ENCODE measurements at regions not wholly inside any gene's neighbourhood (a gene's known extent, or its start where the extent isn't known, plus 50 kb on each side); places are given as distances from the start of the nearest gene placed in this dataset.

DNA sequence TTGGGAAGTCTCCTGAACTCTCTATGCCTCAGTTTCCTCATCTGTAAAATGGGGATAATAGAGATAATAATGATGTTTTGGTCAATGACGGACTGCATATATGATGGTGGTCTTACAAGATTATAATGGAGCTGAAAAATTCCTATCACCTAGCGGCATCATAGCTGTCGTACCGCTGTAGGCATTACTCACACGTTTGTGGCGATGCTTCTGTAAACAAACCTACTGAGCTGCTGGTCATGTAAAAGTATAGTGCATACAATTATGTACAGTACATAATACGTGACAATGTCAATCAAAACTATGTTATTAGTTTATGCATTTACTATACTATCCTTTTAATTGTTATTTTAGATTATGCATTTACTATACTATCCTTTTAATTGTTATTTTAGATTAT lies 339.1 kb upstream of the NPVF start:
- intact Hi-C loops (cut with micrococcal nuclease; ENCODE audit: unreplicated experiment), result loop anchor here (5.0 kb wide), 1 partner anchor 800 kb away; no protein-coding TSS in a partner anchor
- CTCF ChIA-PET, result interaction anchor here (0.9 to 3.4 kb wide), 3 partner anchors 12 to 308 kb away, joined by 3 to 21 read pairs (median 4); no protein-coding TSS in a partner anchor
- no peaks in the 10 kb centered on the region for H3K36me3 ChIP-seq (ENCODE audit: insufficient read depth, low read length, poor library complexity, severe bottlenecking)
- TF ChIP-seq, protein P1, sequence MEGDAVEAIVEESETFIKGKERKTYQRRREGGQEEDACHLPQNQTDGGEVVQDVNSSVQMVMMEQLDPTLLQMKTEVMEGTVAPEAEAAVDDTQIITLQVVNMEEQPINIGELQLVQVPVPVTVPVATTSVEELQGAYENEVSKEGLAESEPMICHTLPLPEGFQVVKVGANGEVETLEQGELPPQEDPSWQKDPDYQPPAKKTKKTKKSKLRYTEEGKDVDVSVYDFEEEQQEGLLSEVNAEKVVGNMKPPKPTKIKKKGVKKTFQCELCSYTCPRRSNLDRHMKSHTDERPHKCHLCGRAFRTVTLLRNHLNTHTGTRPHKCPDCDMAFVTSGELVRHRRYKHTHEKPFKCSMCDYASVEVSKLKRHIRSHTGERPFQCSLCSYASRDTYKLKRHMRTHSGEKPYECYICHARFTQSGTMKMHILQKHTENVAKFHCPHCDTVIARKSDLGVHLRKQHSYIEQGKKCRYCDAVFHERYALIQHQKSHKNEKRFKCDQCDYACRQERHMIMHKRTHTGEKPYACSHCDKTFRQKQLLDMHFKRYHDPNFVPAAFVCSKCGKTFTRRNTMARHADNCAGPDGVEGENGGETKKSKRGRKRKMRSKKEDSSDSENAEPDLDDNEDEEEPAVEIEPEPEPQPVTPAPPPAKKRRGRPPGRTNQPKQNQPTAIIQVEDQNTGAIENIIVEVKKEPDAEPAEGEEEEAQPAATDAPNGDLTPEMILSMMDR (conservative IDR thresholded peaks at IDR 0.05; ENCODE audit: low read depth, low read length), result no peak
- TF ChIP-seq EZH2 (IDR thresholded peaks at IDR 0.05; ENCODE audit: borderline replicate concordance, low read depth, low read length, poor library complexity, severe bottlenecking), result no peak
- H3K4me3 ChIP-seq (ENCODE audit: low read depth, low read length, poor library complexity, severe bottlenecking), result no peak overlapping the region
- H3K4me1 ChIP-seq (ENCODE audit: insufficient read depth, low read length, poor library complexity, severe bottlenecking), result peaks cover 6% of the 10 kb centered on the region
- no peaks in the 10 kb centered on the region for H3K9me3 ChIP-seq (ENCODE audit: low read depth, low read length, poor library complexity, severe bottlenecking)
- no peak for DNase-seq (ENCODE audit: low spot score)
- POLR2A ChIA-PET (ENCODE audit: low non-redundant PET), result no interaction called here
- BruUV-seq (replicated peaks), result no TSS peak
- H3K27ac ChIP-seq (ENCODE audit: low read depth, low read length, poor library complexity, severe bottlenecking), result no peak overlapping the region
- H3K27me3 ChIP-seq (replicated peaks; ENCODE audit: insufficient read depth, low read depth, low read length, poor library complexity), result no peaks in the 10 kb centered on the region

- Histone ChIP-seq H3K36me3 (ENCODE audit: insufficient read depth, low read length, poor library complexity, severe bottlenecking) (no peaks in the 10 kb centered on the region), H3K27me3 (replicated peaks; ENCODE audit: insufficient read depth, low read depth, low read length, poor library complexity) (peaks cover 4% of the 10 kb centered on the region), H3K4me1 (ENCODE audit: insufficient read depth, low read length, poor library complexity, severe bottlenecking) (no peaks in the 10 kb centered on the region), H3K27ac (ENCODE audit: low read depth, low read length, poor library complexity, severe bottlenecking) (no peak overlapping the region), H3K9me3 (ENCODE audit: low read depth, low read length, poor library complexity, severe bottlenecking) (no peaks in the 10 kb centered on the region), H3K4me3 (ENCODE audit: low read depth, low read length, poor library complexity, severe bottlenecking) (no peak overlapping the region)
- ChIA-PET POLR2A (ENCODE audit: low non-redundant PET) (no interaction called here), CTCF (no interaction called here)
- BruUV-seq (replicated peaks), result no TSS peak
- no peak for DNase-seq (ENCODE audit: low spot score)
- TF ChIP-seq, protein P1 (conservative IDR thresholded peaks at IDR 0.05; ENCODE audit: low read depth, low read length), result no peak
- TF ChIP-seq EZH2 (IDR thresholded peaks at IDR 0.05; ENCODE audit: borderline replicate concordance, low read depth, low read length, poor library complexity, severe bottlenecking), result no peak
- intact Hi-C loops (cut with micrococcal nuclease; ENCODE audit: unreplicated experiment), result loop anchor here (2.0 to 5.0 kb wide), 2 partner anchors 281 to 798 kb away; no protein-coding TSS in a partner anchor
Observed at GRCh38 chr7:25569765-25570164, 341.5 kb upstream of the NPVF start.

GRCh38 chr7:25572423-25572822 lies 344.1 kb upstream of the NPVF start:
- BruUV-seq (replicated peaks), result no TSS peak
- Histone ChIP-seq H3K27me3 (replicated peaks; ENCODE audit: insufficient read depth, low read depth, low read length, poor library complexity) (peaks cover 5% of the 10 kb centered on the region), H3K4me3 (ENCODE audit: low read depth, low read length, poor library complexity, severe bottlenecking) (no peak overlapping the region), H3K9me3 (ENCODE audit: low read depth, low read length, poor library complexity, severe bottlenecking) (no peaks in the 10 kb centered on the region), H3K27ac (ENCODE audit: low read depth, low read length, poor library complexity, severe bottlenecking) (no peak overlapping the region), H3K36me3 (ENCODE audit: insufficient read depth, low read length, poor library complexity, severe bottlenecking) (no peaks in the 10 kb centered on the region), H3K4me1 (ENCODE audit: insufficient read depth, low read length, poor library complexity, severe bottlenecking) (no peaks in the 10 kb centered on the region)
- intact Hi-C loops (cut with micrococcal nuclease; ENCODE audit: unreplicated experiment), result no loop called here
- DNase-seq (ENCODE audit: low spot score), result no peak
- TF ChIP-seq EZH2 (IDR thresholded peaks at IDR 0.05; ENCODE audit: borderline replicate concordance, low read depth, low read length, poor library complexity, severe bottlenecking), result no peak
- TF ChIP-seq, protein P1 (conservative IDR thresholded peaks at IDR 0.05; ENCODE audit: low read depth, low read length), result no peak
- ChIA-PET POLR2A (ENCODE audit: low non-redundant PET) (no interaction called here), CTCF (no interaction called here)
